ENCODE measurements at regions not wholly inside any gene's neighbourhood (a gene's known extent, or its start where the extent isn't known, plus 50 kb on each side); places are given as distances from the start of the nearest gene placed in this dataset.

DNA sequence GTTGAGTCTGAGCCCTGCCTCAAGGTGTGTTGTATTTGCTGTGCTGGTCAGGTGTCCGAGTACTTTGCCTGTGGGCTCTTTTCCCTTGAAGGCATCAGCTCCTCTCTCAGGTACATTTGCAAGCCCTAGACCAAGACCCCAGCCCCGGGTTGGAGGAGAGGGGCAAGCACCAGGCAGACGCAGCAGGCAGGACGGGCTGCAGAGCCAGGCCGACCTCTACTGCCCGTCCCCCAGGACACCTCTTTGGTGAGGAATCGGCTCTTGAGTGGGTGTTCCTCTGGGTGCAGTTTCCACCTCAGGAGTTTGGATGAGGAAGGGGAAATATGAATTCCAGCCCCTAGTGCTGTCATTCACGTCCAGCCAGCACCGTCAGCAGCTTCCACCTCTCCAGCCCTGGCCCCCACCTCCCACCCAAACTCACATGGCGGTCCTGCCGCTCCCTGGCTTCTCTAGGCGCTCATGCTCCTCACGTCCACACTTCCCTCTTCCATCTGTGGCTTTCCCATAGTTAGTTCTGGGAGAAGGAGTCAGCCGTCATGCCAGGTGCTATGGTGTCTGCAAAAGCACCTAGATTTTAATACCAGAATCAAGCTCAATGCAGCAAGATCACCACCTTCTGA is 183.9 kb downstream of the DLL1 start:
- no peaks in the 10 kb centered on the region for H3K4me1 ChIP-seq
- no peak overlapping the region for H3K4me3 ChIP-seq
- WGBS, 2 donors (ENCODE audit: low coverage in 1 of 2) = 80 to 81% methylated on average over 2 to 8 of the region's 14 CpGs
- peaks cover 4% of the 10 kb centered on the region for H3K27me3 ChIP-seq
- no peak for ATAC-seq
- H3K36me3 ChIP-seq = no peaks in the 10 kb centered on the region
- no peaks in the 10 kb centered on the region for H3K9me3 ChIP-seq
- TF ChIP-seq POLR2AphosphoS5 (IDR thresholded peaks at IDR 0.05) = no peak
- no peak for TF ChIP-seq POLR2A (IDR thresholded peaks at IDR 0.05)
- no peak for TF ChIP-seq EP300 (IDR thresholded peaks at IDR 0.05)
- TF ChIP-seq, protein P1, sequence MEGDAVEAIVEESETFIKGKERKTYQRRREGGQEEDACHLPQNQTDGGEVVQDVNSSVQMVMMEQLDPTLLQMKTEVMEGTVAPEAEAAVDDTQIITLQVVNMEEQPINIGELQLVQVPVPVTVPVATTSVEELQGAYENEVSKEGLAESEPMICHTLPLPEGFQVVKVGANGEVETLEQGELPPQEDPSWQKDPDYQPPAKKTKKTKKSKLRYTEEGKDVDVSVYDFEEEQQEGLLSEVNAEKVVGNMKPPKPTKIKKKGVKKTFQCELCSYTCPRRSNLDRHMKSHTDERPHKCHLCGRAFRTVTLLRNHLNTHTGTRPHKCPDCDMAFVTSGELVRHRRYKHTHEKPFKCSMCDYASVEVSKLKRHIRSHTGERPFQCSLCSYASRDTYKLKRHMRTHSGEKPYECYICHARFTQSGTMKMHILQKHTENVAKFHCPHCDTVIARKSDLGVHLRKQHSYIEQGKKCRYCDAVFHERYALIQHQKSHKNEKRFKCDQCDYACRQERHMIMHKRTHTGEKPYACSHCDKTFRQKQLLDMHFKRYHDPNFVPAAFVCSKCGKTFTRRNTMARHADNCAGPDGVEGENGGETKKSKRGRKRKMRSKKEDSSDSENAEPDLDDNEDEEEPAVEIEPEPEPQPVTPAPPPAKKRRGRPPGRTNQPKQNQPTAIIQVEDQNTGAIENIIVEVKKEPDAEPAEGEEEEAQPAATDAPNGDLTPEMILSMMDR (IDR thresholded peaks at IDR 0.05) = no peak
- H3K27ac ChIP-seq = no peak overlapping the region

DNA sequence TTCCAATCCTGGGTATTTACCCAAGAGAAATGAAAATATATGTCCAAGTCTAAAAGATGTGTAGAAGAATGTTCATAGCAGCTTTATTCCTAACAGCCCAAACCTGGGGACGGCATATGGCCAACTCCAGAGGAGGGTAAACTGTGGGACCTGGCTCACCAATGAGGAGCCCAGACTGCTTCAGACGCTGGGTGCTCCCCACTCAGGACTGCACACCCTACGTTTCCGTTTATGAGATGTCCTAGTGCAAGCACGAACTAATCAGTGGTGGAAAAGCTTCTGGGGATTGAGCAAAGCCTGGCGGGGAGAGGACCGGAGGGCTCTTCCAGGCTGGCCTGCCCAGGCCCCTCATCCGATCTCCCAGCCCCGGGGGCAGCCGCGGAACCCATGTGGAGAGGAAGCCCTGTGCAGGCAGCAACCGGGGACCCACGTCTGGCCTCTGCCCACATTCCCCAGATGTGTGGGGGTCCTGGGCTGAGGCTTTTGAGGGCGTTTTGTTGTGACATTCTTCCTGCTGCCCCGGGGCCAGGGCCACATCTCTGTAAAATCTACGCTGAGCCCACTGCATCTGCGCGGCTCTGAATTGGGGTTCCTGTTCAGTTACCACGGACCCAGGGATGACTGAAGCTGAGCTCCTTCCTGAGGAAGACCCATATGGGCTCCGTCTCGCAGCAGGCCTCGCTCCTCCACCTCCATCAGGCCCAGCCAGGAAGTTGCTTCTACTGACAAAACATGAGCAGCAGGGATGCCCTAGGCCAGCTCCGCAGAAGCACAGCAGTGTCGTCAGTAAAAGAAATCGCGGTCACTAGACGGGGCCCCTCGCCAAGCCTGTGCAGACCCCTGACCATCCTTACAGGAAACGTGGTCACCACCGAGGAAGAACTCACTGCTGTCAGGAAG is 188.0 kb downstream of the DLL1 start:
- WGBS, 2 donors (ENCODE audit: low coverage in 1 of 2) = 74 to 90% methylated on average over 2 to 7 of the region's 30 CpGs
- no peak for TF ChIP-seq EP300 (IDR thresholded peaks at IDR 0.05)
- no peak for TF ChIP-seq POLR2A (IDR thresholded peaks at IDR 0.05)
- TF ChIP-seq POLR2AphosphoS5 (IDR thresholded peaks at IDR 0.05) = no peak
- TF ChIP-seq, protein P1 (IDR thresholded peaks at IDR 0.05) = no peak
- Histone ChIP-seq H3K27ac (no peak overlapping the region), H3K36me3 (no peaks in the 10 kb centered on the region), H3K4me3 (no peak overlapping the region), H3K4me1 (no peaks in the 10 kb centered on the region), H3K9me3 (no peaks in the 10 kb centered on the region), H3K27me3 (peaks cover 3% of the 10 kb centered on the region)
- no peak for ATAC-seq

DNA sequence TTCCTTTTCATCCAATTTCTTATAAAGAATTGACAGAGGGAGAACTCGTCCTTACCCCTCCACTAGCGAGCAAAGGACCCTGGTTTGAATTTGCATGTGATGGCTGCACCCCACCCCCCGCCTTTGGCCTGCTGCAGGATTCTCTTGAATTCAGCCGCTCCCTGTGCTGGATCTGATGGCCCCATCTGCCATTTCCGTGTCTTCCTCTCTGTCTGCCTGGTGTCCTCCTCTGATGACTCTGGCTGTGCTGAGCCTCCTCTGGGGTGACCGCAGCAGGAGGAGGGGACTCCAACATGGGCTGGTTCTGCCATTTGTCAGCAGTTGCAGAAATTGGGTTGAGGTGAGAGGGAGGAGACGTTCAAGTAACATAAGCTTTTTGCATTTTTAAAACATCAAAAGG is 188.8 kb downstream of the DLL1 start:
- no peak for ATAC-seq
- no peaks in the 10 kb centered on the region for H3K27me3 ChIP-seq
- no peaks in the 10 kb centered on the region for H3K9me3 ChIP-seq
- no peaks in the 10 kb centered on the region for H3K36me3 ChIP-seq
- TF ChIP-seq, protein P1 (IDR thresholded peaks at IDR 0.05) = no peak
- no peak for TF ChIP-seq POLR2A (IDR thresholded peaks at IDR 0.05)
- H3K4me1 ChIP-seq = peaks cover 0 to 6% (median 0%) of the 10 kb centered on the region in 3 donors
- no peak overlapping the region for H3K27ac ChIP-seq
- H3K4me3 ChIP-seq = no peak overlapping the region
- 57 to 83% methylated on average over 1 to 4 of the region's 7 CpGs for WGBS, 2 donors (ENCODE audit: low coverage in 1 of 2)

DNA sequence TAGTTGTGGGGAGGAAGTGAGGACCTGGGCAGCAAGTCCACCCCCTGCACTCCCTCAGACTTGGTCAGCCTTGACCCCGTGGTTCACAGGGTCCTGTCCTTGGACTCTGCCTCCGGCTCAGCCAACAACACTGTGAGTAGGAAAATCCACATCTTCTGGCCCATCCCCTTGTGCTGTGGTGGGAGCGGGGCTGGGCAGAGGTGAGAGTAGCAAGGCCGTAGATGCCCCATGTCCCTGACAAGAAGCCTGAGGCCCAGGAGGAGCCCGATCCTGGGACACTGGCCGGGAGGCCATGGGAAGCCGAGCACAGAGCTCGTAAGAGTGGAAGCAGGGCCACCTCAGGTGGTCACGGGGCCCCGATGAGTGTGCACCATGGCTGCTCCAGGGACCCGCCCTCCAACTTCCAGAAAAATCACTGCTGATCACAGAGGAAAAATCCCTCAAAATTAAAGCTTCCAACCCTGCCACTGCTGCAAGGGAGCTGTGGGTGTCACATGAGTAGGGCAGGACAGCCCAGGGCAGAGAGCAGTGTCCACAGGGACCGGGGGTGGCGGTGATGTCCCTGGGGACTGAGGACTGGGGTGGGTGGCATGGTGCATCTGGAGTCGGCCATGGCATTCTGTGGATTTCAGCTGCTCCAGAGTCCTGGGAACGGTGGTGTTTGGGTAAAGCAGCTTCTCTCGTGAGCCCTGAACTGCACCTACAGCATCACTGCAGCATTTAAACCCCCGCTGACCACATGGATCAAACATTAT is 189.4 kb downstream of the DLL1 start:
- Histone ChIP-seq H3K27ac (no peak overlapping the region), H3K4me3 (no peak overlapping the region), H3K4me1 (peaks cover 0 to 11% (median 0%) of the 10 kb centered on the region in 3 donors), H3K27me3 (no peaks in the 10 kb centered on the region), H3K9me3 (no peaks in the 10 kb centered on the region), H3K36me3 (no peaks in the 10 kb centered on the region)
- no peak for ATAC-seq
- 93% methylated on average over 6 of the region's 17 CpGs; no CpG with 5 or more reads in 1 of the 2 donors for WGBS, 2 donors (ENCODE audit: low coverage in 1 of 2)
- TF ChIP-seq, protein P1 (IDR thresholded peaks at IDR 0.05) = no peak
- TF ChIP-seq POLR2A (IDR thresholded peaks at IDR 0.05) = no peak
- no peak for TF ChIP-seq POLR2AphosphoS5 (IDR thresholded peaks at IDR 0.05)
- no peak for TF ChIP-seq EP300 (IDR thresholded peaks at IDR 0.05)

Data from gastroesophageal sphincter (tissue), 4 donors.